Gastroesophageal sphincter (tissue), 4 donors: ENCODE measurements at regions not wholly inside any gene's neighbourhood (a gene's known extent, or its start where the extent isn't known, plus 50 kb on each side); places are given as distances from the start of the nearest gene placed in this dataset.

ENCODE experiments used
- ATAC-seq: fragments of 150-250 bp; one replicate; pipeline ENCODE4 v1.9.1; 2016; ENCODE audit warnings: mild to moderate bottlenecking, moderate library complexity
- H3K27ac ChIP-seq, 4 donors: fragments of 200-600 bp; sonication (generic) in 3 of 4; 1 replicate in 3 of 4; 2 replicates in 1 of 4; pipeline ENCODE4 v1.5.1; 2016 to 2019
- H3K27me3 ChIP-seq: fragments of 200-600 bp; sonication (generic); one replicate; pipeline ENCODE4 v1.5.1; 2019
- H3K36me3 ChIP-seq, 2 donors: fragments of 200-600 bp; sonication (generic); one replicate each; pipeline ENCODE4 v1.5.1; 2019; ENCODE audit warnings: control low read depth in 1 of 2
- H3K4me1 ChIP-seq, 3 donors: fragments of 200-600 bp; sonication (generic); 1 replicate in 2 of 3; 2 replicates in 1 of 3; pipeline ENCODE4 v1.5.1; 2016 to 2019; ENCODE audit warnings: control low read depth in 2 of 3
- H3K4me3 ChIP-seq, 2 donors: fragments of 200-600 bp; sonication (generic); one replicate each; pipeline ENCODE4 v1.5.1; 2019; ENCODE audit warnings: mild to moderate bottlenecking in 1 of 2, moderate library complexity in 1 of 2
- H3K9me3 ChIP-seq, 3 donors: fragments of 200-600 bp; sonication (generic); one replicate each; pipeline ENCODE4 v1.5.1; 2017 to 2019; ENCODE audit warnings: control low read depth in 2 of 3
- CTCF ChIP-seq, 4 experiments: fragments of 200-600 bp in 2 of 4; fragments of 450-650 bp in 2 of 4; sonication (generic) in 1 of 4; IDR thresholded peaks; one replicate each; pipeline ENCODE4 v1.5.1; 2017 to 2019; ENCODE audit warnings: antibody characterized with exemption in 4 of 4, mild to moderate bottlenecking in 2 of 4, moderate library complexity in 2 of 4
- EP300 ChIP-seq: sonication (generic); formaldehyde crosslinking; IDR thresholded peaks from one replicate; pipeline ENCODE4 v1.6.1; 2017; ENCODE audit warnings: antibody characterized with exemption, mild to moderate bottlenecking
- POLR2A ChIP-seq, 2 donors: fragments of 450-650 bp; IDR thresholded peaks; one replicate each; pipeline ENCODE4 v1.6.1; 2017; ENCODE audit warnings: antibody characterized with exemption in 2 of 2, mild to moderate bottlenecking in 2 of 2, moderate library complexity in 1 of 2
- POLR2AphosphoS5 ChIP-seq: sonication (generic); formaldehyde crosslinking; IDR thresholded peaks from one replicate; pipeline ENCODE4 v1.6.1; 2017; ENCODE audit warnings: antibody characterized with exemption
- WGBS, 2 donors: methylation state at CpG; one replicate each; pipeline ENCODE4 v1.1.5; 2018; ENCODE audit warnings: low coverage in 1 of 2; 5-methylcytosine and 5-hydroxymethylcytosine counted together

GRCh38 chr11:128214263-128214662, 373.1 kb downstream of the ETS1 start:
- Histone ChIP-seq H3K9me3 (no peaks in the 10 kb centered on the region), H3K27me3 (no peaks in the 10 kb centered on the region), H3K4me3 (no peak overlapping the region), H3K36me3 (no peaks in the 10 kb centered on the region), H3K4me1 (peaks cover under 1 to 23% (median 7%) of the 10 kb centered on the region in 3 donors), H3K27ac (no peak overlapping the region)
- WGBS, 2 donors = 90 to 91% methylated on average over 7 to 8 of the region's 9 CpGs
- TF ChIP-seq POLR2A (IDR thresholded peaks at IDR 0.05) (no peak), POLR2AphosphoS5 (no peak), EP300 (no peak), CTCF (IDR thresholded peaks at IDR 0.05) (no peak)
- no peak for ATAC-seq

DNA sequence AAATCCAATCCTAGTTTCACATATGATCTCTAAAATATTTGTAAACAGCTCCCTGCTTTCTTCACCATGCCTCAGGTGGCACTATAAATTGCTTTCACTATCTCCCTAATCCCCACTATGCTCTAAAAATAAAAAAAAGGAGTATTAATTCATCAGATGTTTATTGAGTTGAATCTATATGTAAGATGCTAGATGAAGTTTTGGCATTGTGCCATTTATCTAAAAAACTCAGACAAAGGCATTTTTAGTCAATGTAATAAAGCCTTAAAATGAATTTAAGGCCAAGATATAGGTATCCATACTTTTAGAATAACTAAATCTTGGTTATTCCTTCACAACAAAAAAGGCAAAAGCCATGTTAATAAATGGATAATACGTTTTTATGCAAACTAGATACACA, 373.9 kb downstream of the ETS1 start:
- Histone ChIP-seq H3K4me1 (peaks cover 9 to 31% (median 12%) of the 10 kb centered on the region in 3 donors), H3K27ac (no peak overlapping the region), H3K9me3 (no peaks in the 10 kb centered on the region), H3K36me3 (no peaks in the 10 kb centered on the region), H3K27me3 (no peaks in the 10 kb centered on the region), H3K4me3 (no peak overlapping the region)
- TF ChIP-seq POLR2AphosphoS5 (no peak), CTCF (IDR thresholded peaks at IDR 0.05) (no peak), POLR2A (IDR thresholded peaks at IDR 0.05) (no peak), EP300 (no peak)
- 59 to 89% methylated on average over 1 of the region's 1 CpG for WGBS, 2 donors
- no peak for ATAC-seq

DNA sequence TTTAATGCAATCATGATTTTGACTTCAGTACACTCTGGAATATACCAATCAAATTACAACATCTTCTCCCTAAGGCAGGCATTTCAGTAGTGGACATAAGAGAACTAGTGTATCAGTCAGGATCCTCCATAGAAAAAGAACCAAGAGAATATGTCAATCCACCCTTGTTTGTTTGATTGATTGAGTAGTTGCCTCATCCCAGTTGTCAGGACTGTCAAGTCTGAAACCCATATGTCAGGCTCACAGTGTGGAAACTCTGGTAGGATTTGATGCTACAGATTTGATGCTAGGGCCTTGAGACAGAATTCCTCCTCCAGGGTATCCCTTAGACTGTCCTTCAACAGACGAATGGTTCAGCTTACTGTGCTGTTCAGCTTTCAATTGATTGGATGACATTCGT, 375.0 kb downstream of the ETS1 start:
- no peak overlapping the region for H3K4me3 ChIP-seq
- peaks cover 13 to 40% (median 16%) of the 10 kb centered on the region in 3 donors for H3K4me1 ChIP-seq
- no peaks in the 10 kb centered on the region for H3K36me3 ChIP-seq
- 89 to 92% methylated on average over 2 of the region's 2 CpGs for WGBS, 2 donors
- ATAC-seq = no peak
- TF ChIP-seq CTCF (IDR thresholded peaks at IDR 0.05) = no peak
- TF ChIP-seq EP300 = no peak
- no peak for TF ChIP-seq POLR2AphosphoS5
- TF ChIP-seq POLR2A (IDR thresholded peaks at IDR 0.05) = no peak
- H3K9me3 ChIP-seq = no peaks in the 10 kb centered on the region
- no peaks in the 10 kb centered on the region for H3K27me3 ChIP-seq
- H3K27ac ChIP-seq = no peak overlapping the region

- H3K27me3 ChIP-seq = no peaks in the 10 kb centered on the region
- H3K9me3 ChIP-seq = no peaks in the 10 kb centered on the region
- 2 to 36% methylated on average over 3 of the region's 3 CpGs for WGBS, 2 donors
- peak overlapping the region; percentile 21 to 69 (median 48) for H3K27ac ChIP-seq
- no peaks in the 10 kb centered on the region for H3K36me3 ChIP-seq
- peaks cover 13 to 40% (median 16%) of the 10 kb centered on the region in 3 donors for H3K4me1 ChIP-seq
- peak; percentile 89 for ATAC-seq
- TF ChIP-seq EP300 (no peak), POLR2AphosphoS5 (peak; percentile 73)
- no peak overlapping the region for H3K4me3 ChIP-seq
Measured at GRCh38 chr11:128210148-128210940, 377.0 kb downstream of the ETS1 start.

- H3K27ac ChIP-seq = peak overlapping the region; percentile 61 to 72 (median 66)
- TF ChIP-seq POLR2A (IDR thresholded peaks at IDR 0.05) = no peak
- TF ChIP-seq POLR2AphosphoS5 = no peak
- no peak for TF ChIP-seq EP300
- no peak for TF ChIP-seq CTCF (IDR thresholded peaks at IDR 0.05)
- no peaks in the 10 kb centered on the region for H3K36me3 ChIP-seq
- H3K9me3 ChIP-seq = no peaks in the 10 kb centered on the region
- ATAC-seq = no peak
- H3K4me3 ChIP-seq = no peak overlapping the region
- peaks cover 13 to 40% (median 16%) of the 10 kb centered on the region in 3 donors for H3K4me1 ChIP-seq
- no peaks in the 10 kb centered on the region for H3K27me3 ChIP-seq
Measured at GRCh38 chr11:128209138-128209435, 378.3 kb downstream of the ETS1 start.
